ENCODE measurements at regions not wholly inside any gene's neighbourhood (a gene's known extent, or its start where the extent isn't known, plus 50 kb on each side); places are given as distances from the start of the nearest gene placed in this dataset.
"Not testable (repeated sequence)": the region's sequence is repeated elsewhere in the genome, so short reads cannot be mapped to it uniquely, and the experiment has no call there.

- not testable (repeated sequence) for TF ChIP-seq CTCF, POLR2A, EP300 (IDR thresholded peaks at IDR 0.05)
Measured at GRCh38 chr5:87049012-87049411, 218.7 kb upstream of the RASA1 start.
